ENCODE measurements at regions not wholly inside any gene's neighbourhood (a gene's known extent, or its start where the extent isn't known, plus 50 kb on each side); places are given as distances from the start of the nearest gene placed in this dataset.
A peak's percentile ranks its signal among the peaks of the same experiment; 100 is the strongest.
"Not testable (repeated sequence)": the region's sequence is repeated elsewhere in the genome, so short reads cannot be mapped to it uniquely, and the experiment has no call there.

GRCh38 chr2:122338000-122338399, 582.5 kb downstream of the TSN start:
- H3K4me1 Mint-ChIP-seq (ENCODE audit: unreplicated experiment): no peaks in the 10 kb centered on the region
- peak; percentile 14 for TF ChIP-seq CTCF (IDR thresholded peaks at IDR 0.05; ENCODE audit: unreplicated experiment)
- no peaks in the 10 kb centered on the region for H3K27me3 Mint-ChIP-seq (ENCODE audit: unreplicated experiment)
- no peak overlapping the region for H3K27ac Mint-ChIP-seq (ENCODE audit: unreplicated experiment)
- no peaks in the 10 kb centered on the region for H3K9me3 Mint-ChIP-seq (ENCODE audit: unreplicated experiment)
- DNase-seq (ENCODE audit: low spot score): no peak
- no peak overlapping the region for H3K4me3 Mint-ChIP-seq (ENCODE audit: unreplicated experiment)
- H3K36me3 Mint-ChIP-seq (ENCODE audit: low read depth, unreplicated experiment): no peaks in the 10 kb centered on the region

DNA sequence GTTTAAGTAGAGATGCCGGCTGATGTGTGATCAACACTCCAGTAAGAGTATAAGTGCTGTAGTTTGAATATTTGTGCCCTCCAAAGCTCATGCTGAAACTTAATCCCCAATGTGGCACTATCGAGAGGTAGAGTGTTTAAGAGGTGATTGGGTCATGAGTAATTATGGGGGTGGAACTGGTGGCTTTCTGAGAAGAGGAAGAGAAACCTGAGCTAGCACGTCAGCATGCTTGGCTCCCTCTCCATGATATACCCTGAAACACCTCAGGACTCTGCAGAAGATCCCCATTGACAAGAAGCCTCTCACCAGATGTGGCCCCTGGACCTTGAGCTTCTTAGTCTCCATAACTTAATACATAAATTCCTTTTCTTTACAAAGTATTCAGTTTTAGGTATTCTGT, 584.8 kb downstream of the TSN start:
- Mint-ChIP-seq H3K36me3 (ENCODE audit: low read depth, unreplicated experiment) (no peaks in the 10 kb centered on the region), H3K4me3 (ENCODE audit: unreplicated experiment) (no peak overlapping the region), H3K9me3 (ENCODE audit: unreplicated experiment) (no peaks in the 10 kb centered on the region), H3K4me1 (ENCODE audit: unreplicated experiment) (no peaks in the 10 kb centered on the region), H3K27me3 (ENCODE audit: unreplicated experiment) (no peaks in the 10 kb centered on the region), H3K27ac (ENCODE audit: unreplicated experiment) (no peak overlapping the region)
- no peak for TF ChIP-seq CTCF (IDR thresholded peaks at IDR 0.05; ENCODE audit: unreplicated experiment)
- no peak for DNase-seq (ENCODE audit: low spot score)

GRCh38 chr2:122341007-122341406, 585.6 kb downstream of the TSN start:
- no peaks in the 10 kb centered on the region for H3K27me3 Mint-ChIP-seq (ENCODE audit: unreplicated experiment)
- no peak overlapping the region for H3K4me3 Mint-ChIP-seq (ENCODE audit: unreplicated experiment)
- no peaks in the 10 kb centered on the region for H3K4me1 Mint-ChIP-seq (ENCODE audit: unreplicated experiment)
- TF ChIP-seq CTCF (IDR thresholded peaks at IDR 0.05; ENCODE audit: unreplicated experiment): no peak
- no peaks in the 10 kb centered on the region for H3K9me3 Mint-ChIP-seq (ENCODE audit: unreplicated experiment)
- no peak overlapping the region for H3K27ac Mint-ChIP-seq (ENCODE audit: unreplicated experiment)
- no peaks in the 10 kb centered on the region for H3K36me3 Mint-ChIP-seq (ENCODE audit: low read depth, unreplicated experiment)
- DNase-seq (ENCODE audit: low spot score): no peak

DNA sequence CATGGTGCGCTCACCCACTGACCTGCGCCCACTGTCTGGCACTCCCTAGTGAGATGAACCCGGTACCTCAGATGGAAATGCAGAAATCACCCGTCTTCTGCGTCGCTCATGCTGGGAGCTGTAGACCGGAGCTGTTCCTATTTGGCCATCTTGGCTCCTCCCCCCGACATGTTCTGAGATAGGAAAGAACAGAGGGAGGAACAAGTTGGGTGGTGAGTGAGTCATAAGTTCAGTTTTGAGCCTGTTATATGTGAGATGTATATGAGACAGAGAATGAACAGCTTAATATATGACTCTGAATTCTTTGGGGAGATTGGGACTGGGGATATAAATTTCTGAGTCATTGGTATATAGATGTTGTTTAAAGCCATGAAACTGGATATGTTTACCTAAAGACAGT, 596.7 kb downstream of the TSN start:
- H3K4me3 Mint-ChIP-seq (ENCODE audit: unreplicated experiment); H3K27me3 Mint-ChIP-seq (ENCODE audit: unreplicated experiment); H3K36me3 Mint-ChIP-seq (ENCODE audit: low read depth, unreplicated experiment); H3K4me1 Mint-ChIP-seq (ENCODE audit: unreplicated experiment); DNase-seq (ENCODE audit: low spot score); H3K9me3 Mint-ChIP-seq (ENCODE audit: unreplicated experiment); H3K27ac Mint-ChIP-seq (ENCODE audit: unreplicated experiment): not testable (repeated sequence)

GRCh38 chr2:122357998-122358397, 602.5 kb downstream of the TSN start:
- no peak overlapping the region for H3K27ac Mint-ChIP-seq (ENCODE audit: unreplicated experiment)
- H3K27me3 Mint-ChIP-seq (ENCODE audit: unreplicated experiment): peaks cover 1% of the 10 kb centered on the region

More at GRCh38 chr2:122357998-122358397, 602.5 kb downstream of the TSN start:
- Mint-ChIP-seq H3K4me1 (ENCODE audit: unreplicated experiment) (peaks cover 1% of the 10 kb centered on the region), H3K9me3 (ENCODE audit: unreplicated experiment) (no peaks in the 10 kb centered on the region), H3K36me3 (ENCODE audit: low read depth, unreplicated experiment) (no peaks in the 10 kb centered on the region), H3K4me3 (ENCODE audit: unreplicated experiment) (no peak overlapping the region)
- TF ChIP-seq CTCF (IDR thresholded peaks at IDR 0.05; ENCODE audit: unreplicated experiment): no peak
- no peak for DNase-seq (ENCODE audit: low spot score)

Data from endothelial cell (in vitro differentiated cells).